ENCODE measurements at regions not wholly inside any gene's neighbourhood (a gene's known extent, or its start where the extent isn't known, plus 50 kb on each side); places are given as distances from the start of the nearest gene placed in this dataset.

DNA sequence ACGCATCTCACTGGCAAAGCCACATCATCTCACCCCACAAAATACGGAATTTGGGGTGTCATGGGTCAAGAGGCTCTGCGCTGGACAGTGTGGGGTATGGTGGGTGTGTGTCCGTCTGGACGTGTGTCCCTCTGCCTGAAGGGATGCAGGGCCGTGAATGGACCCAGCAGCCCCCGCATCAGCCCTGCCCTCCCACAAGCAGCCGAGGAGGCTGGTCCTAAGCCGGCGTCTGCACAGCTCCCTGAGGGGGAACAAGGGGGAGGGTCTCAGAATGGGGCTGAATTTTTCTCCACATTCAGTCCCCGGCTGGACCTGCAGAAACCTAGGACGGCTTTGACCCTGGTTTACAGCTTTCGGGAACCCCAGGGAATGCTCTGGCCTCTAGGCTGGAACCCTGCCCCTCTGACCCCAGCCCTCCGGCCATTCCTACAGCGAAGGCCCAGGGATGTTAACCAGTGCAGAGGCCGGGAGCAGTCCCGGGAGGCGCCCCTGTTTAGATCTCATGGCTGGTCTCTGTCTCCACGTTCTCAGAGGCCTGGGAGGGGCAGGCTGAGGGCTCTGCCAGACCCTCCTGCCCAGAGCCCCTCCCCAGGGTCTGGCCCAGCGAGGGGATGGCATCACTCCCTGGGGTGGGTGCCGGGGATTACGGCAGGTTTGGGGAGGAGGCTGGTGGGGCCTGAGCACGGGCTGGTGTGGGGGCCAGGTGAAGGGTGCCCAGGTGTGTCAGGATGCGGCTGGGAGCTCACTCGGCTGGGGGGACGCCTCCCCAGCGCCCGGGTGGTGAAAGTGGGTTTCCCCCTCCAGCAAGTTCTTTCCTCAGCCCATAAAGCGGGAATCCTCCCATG lies 156.5 kb upstream of the C14orf180 start:
- TF ChIP-seq POLR2A (IDR thresholded peaks at IDR 0.05; ENCODE audit: low read depth, low read length): no peak
- no peak for TF ChIP-seq POLR2AphosphoS5 (IDR thresholded peaks at IDR 0.05; ENCODE audit: low read depth, low read length)
- TF ChIP-seq TAF1 (IDR thresholded peaks at IDR 0.05; ENCODE audit: borderline replicate concordance, low read depth, low read length): no peak

Measured in GM12892 (cell line).